Heart left ventricle (tissue), 13 donors: ENCODE measurements at regions not wholly inside any gene's neighbourhood (a gene's known extent, or its start where the extent isn't known, plus 50 kb on each side); places are given as distances from the start of the nearest gene placed in this dataset.

ENCODE experiments used
- CTCF ChIP-seq, 12 donors: fragments of 200-600 bp; sonication (generic) in 4 of 12; IDR thresholded peaks; one replicate each; pipeline versions ENCODE4 v1.5.0 to v1.8.0; 2018 to 2022; ENCODE audit warnings: antibody characterized with exemption in 12 of 12, mild to moderate bottlenecking in 5 of 12
- POLR2A ChIP-seq, 2 donors: fragments of 450-650 bp; IDR thresholded peaks; one replicate each; pipeline ENCODE4 v1.6.1; 2017; ENCODE audit warnings: antibody characterized with exemption in 2 of 2, mild to moderate bottlenecking in 2 of 2, moderate library complexity in 2 of 2
- donor health status: ischemic (EF 13 %, LVEDD 7.1; RV severe dilation, severe dysfunction).
- donor health status: DM: no; HTN: yes; CAD: no.
- donor health status: DM: no; HTN: no; CAD: no.
- donor health status: ischemic (EF 25% LVEDD 6.9; RV normal size, moderate dysfunction).
- donor health status: ischemic (EF 25% LVEDD 5.7; RV mildly dilated, moderate dysfunction).
- donor health status: ischemic (EF 35%, LVEDD 5.7; RV mildly dilated, moderate dysfunction).
- donor health status: nonischemic (EF 11% LVEDD 7.7; RV severe dilation, severe dysfunction).
- donor health status: DM: yes; HTN: yes; CAD: no.
- donor health status: PGD.
- donor health status: ischemic (EF 29% LVEDD 5.4; RV normal size, mild dysfunction).
- donor health status: nonischemic (EF 23%, LVEDD 6.1; RV moderate dilation, normal function).

DNA sequence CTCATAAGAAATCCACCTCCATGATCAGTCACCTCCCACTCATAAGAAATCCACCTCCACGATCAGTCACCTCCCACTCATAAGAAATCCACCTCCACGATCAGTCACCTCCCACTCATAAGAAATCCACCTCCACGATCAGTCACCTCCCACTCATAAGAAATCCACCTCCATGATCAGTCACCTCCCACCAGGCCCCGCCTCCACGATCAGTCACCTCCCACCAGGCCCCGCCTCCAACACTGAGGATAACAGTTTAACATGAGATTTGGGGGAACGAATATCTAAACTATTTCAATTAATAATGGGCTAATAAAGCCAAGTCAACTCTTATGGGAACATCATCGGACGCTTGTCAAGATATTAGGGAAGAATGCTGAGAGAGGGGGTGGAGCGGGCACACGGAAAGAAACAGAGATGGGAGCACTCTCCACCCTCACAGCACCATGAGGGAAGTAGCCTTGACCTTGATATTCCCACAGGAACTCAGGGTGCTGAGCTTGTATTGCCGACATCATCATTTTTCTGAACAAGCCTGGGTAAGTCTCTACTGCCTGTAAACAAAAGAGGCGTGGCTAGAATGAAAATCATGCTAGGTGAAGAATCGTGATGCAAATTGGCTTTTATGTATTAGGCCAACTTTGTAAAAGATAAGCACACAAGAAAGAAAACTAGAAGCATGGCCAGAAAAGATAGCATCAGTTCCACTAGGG lies 303.5 kb upstream of the KLF6 start:
- no peak for TF ChIP-seq CTCF (IDR thresholded peaks at IDR 0.05)
- TF ChIP-seq POLR2A (IDR thresholded peaks at IDR 0.05): no peak
